ENCODE measurements at regions not wholly inside any gene's neighbourhood (a gene's known extent, or its start where the extent isn't known, plus 50 kb on each side); places are given as distances from the start of the nearest gene placed in this dataset.

DNA sequence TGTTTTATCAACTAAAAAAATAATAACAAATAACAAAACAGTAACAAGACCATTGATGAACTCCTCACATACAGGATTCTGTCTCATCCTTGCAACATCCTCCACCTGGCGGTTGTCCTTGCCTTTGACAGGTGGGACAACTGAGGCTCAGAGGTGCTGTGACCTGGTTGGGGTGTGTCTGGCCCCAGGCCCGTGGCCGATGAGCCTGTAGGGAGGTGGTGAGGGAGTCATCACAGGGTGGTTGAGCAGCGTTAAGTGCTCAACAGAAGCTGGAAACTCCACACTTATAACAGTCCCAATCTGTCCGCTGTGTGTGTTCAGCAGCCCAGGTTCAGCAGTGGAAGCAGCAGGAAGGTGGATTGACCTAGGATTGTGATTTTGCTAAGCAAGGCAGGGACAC is 131.6 kb upstream of the RAB12 start:
- intact Hi-C loops (cut with micrococcal nuclease) = loop anchor here (1.0 kb wide), 2 partner anchors 130 to 511 kb away; no protein-coding TSS in a partner anchor
- TF ChIP-seq, protein P1, sequence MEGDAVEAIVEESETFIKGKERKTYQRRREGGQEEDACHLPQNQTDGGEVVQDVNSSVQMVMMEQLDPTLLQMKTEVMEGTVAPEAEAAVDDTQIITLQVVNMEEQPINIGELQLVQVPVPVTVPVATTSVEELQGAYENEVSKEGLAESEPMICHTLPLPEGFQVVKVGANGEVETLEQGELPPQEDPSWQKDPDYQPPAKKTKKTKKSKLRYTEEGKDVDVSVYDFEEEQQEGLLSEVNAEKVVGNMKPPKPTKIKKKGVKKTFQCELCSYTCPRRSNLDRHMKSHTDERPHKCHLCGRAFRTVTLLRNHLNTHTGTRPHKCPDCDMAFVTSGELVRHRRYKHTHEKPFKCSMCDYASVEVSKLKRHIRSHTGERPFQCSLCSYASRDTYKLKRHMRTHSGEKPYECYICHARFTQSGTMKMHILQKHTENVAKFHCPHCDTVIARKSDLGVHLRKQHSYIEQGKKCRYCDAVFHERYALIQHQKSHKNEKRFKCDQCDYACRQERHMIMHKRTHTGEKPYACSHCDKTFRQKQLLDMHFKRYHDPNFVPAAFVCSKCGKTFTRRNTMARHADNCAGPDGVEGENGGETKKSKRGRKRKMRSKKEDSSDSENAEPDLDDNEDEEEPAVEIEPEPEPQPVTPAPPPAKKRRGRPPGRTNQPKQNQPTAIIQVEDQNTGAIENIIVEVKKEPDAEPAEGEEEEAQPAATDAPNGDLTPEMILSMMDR (IDR thresholded peaks at IDR 0.05) = no peak
- no peak for ATAC-seq (ENCODE audit: low read depth)
- Mint-ChIP-seq H3K9me3 (no peaks in the 10 kb centered on the region), H3K27ac (no peak overlapping the region), H3K27me3 (peaks cover 20% of the 10 kb centered on the region), H3K36me3 (ENCODE audit: low read depth) (no peaks in the 10 kb centered on the region), H3K4me3 (no peak overlapping the region), H3K4me1 (peaks cover 2% of the 10 kb centered on the region)
- no peak for DNase-seq
- ChIA-PET CTCF (interaction anchor here (1.2 to 3.9 kb wide), 4 partner anchors 11 to 510 kb away, joined by 4 to 28 read pairs (median 4); no protein-coding TSS in a partner anchor), POLR2A (no interaction called here)

DNA sequence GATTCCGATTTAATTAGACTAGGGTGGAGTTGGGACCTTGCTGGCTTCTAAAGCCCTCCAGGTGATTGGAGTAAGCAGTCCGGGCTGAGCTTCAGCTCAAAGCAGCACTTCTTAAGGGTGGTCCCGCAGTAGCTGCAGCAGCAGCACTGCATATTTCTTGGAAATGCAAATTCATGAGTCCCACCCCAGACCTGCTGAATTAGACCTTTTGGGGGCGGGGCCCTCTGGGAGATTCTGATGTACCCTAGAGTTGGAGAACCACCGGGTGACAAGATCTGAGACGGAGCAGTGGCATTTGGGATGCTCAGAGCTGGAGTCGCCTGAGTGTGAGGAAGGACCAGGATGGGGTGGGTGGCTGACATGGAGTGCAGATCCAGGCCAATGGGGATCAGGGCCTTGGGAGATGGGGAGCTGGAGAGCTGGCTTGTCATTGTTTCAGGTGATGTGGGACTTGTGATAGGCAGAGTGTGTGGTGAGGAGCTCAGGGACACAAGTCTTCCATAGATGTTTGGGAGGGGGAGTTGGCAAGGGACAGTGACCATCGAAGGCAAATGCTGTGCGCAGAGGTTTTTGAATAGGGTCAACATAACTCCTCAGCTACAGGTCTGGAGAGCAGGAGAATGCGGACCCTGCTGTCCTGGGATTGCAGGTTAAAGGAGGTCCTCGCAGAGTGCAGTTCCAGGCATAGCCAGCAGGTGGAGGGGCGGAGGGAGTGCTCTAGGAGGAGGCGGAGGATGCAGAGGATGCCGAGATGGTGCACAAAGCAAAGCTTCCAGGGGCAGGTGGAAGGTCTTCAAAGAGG is 130.9 kb upstream of the RAB12 start:
- TF ChIP-seq, protein P1 (IDR thresholded peaks at IDR 0.05) = no peak
- peak; percentile 83 for ATAC-seq (ENCODE audit: low read depth)
- H3K4me3 Mint-ChIP-seq = no peak overlapping the region
- no peaks in the 10 kb centered on the region for H3K36me3 Mint-ChIP-seq (ENCODE audit: low read depth)
- no peaks in the 10 kb centered on the region for H3K9me3 Mint-ChIP-seq
- CTCF ChIA-PET = interaction anchor here (0.8 to 3.9 kb wide), 7 partner anchors 11 to 509 kb away, joined by 3 to 28 read pairs (median 4); no protein-coding TSS in a partner anchor
- H3K27ac Mint-ChIP-seq = no peak overlapping the region
- DNase-seq = peak; percentile 64
- POLR2A ChIA-PET = interaction anchor here (0.9 kb wide), 1 partner anchor 135 kb away, joined by 3 read pairs; no protein-coding TSS in a partner anchor
- peaks cover 20% of the 10 kb centered on the region for H3K27me3 Mint-ChIP-seq
- H3K4me1 Mint-ChIP-seq = peaks cover 2% of the 10 kb centered on the region
- intact Hi-C loops (cut with micrococcal nuclease) = loop anchor here (1.0 kb wide), 2 partner anchors 129 to 510 kb away; no protein-coding TSS in a partner anchor

DNA sequence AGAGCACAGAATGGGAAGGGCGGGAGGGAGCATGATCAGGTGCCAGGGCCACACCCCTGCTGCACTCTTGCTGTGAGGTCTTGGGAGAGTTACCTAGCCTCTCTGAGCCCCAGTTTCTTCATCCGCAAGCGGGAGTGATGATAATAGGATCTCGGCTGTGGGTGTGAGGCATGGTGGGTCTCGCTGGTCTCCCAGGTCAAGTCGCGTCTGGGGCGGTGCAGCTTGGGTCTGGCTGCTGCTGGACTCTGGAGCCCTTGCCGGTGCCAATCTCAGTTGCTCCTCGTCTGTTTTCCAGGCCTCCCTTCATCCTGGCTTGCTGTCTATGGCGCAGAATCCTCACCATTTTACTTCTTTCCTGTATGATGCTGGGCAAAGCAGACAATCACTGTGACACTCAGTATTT is 130.3 kb upstream of the RAB12 start:
- TF ChIP-seq, protein P1 (IDR thresholded peaks at IDR 0.05) = no peak
- peaks cover 2% of the 10 kb centered on the region for H3K4me1 Mint-ChIP-seq
- no peaks in the 10 kb centered on the region for H3K36me3 Mint-ChIP-seq (ENCODE audit: low read depth)
- ChIA-PET POLR2A (interaction anchor here (0.9 kb wide), 1 partner anchor 134 kb away, joined by 3 read pairs; no protein-coding TSS in a partner anchor), CTCF (interaction anchor here (0.8 to 3.9 kb wide), 7 partner anchors 11 to 509 kb away, joined by 3 to 28 read pairs (median 4); no protein-coding TSS in a partner anchor)
- H3K4me3 Mint-ChIP-seq = no peak overlapping the region
- ATAC-seq (ENCODE audit: low read depth) (no peak), DNase-seq (no peak)
- H3K27ac Mint-ChIP-seq = no peak overlapping the region
- intact Hi-C loops (cut with micrococcal nuclease) = loop anchor here (1.0 kb wide), 2 partner anchors 128 to 509 kb away; no protein-coding TSS in a partner anchor
- H3K27me3 Mint-ChIP-seq = peaks cover 20% of the 10 kb centered on the region
- no peaks in the 10 kb centered on the region for H3K9me3 Mint-ChIP-seq

DNA sequence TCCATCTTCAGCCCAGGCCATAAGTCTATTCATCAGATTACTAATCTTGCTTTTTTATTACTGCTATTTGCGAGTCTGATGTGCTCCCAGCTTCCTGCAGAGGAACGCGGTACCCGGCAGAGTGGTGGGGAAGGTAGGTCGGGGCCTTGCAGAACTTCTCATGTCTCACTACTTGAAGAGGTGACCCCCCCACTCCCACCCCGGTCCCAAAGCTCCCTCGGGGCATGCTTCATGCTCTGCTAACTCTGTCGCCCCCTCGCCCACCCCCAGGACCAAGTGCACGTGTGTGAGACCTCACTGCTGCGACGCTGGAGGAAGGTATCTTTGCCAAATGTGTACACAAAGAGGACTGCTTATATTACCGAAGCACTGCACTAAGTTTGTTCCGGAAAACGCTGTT is 129.4 kb upstream of the RAB12 start:
- no peaks in the 10 kb centered on the region for H3K9me3 Mint-ChIP-seq
- intact Hi-C loops (cut with micrococcal nuclease) = no loop called here
- DNase-seq (no peak), ATAC-seq (ENCODE audit: low read depth) (no peak)
- no peak overlapping the region for H3K27ac Mint-ChIP-seq
- no peaks in the 10 kb centered on the region for H3K36me3 Mint-ChIP-seq (ENCODE audit: low read depth)
- TF ChIP-seq, protein P1 (IDR thresholded peaks at IDR 0.05) = no peak
- CTCF ChIA-PET = interaction anchor here (3.9 kb wide), 1 partner anchor 508 kb away, joined by 28 read pairs; no protein-coding TSS in a partner anchor
- H3K4me1 Mint-ChIP-seq = peaks cover 2% of the 10 kb centered on the region
- H3K4me3 Mint-ChIP-seq = no peak overlapping the region
- peaks cover 20% of the 10 kb centered on the region for H3K27me3 Mint-ChIP-seq
- POLR2A ChIA-PET = no interaction called here

All from activated B cell treated with CpG ODN at 0.5 μM for 24 hours (primary cell).